ENCODE measurements at regions not wholly inside any gene's neighbourhood (a gene's known extent, or its start where the extent isn't known, plus 50 kb on each side); places are given as distances from the start of the nearest gene placed in this dataset.

- TF ChIP-seq CTCF (IDR thresholded peaks at IDR 0.05) (no peak), POLR2A (IDR thresholded peaks at IDR 0.05; ENCODE audit: low read depth) (no peak), POLR2AphosphoS5 (IDR thresholded peaks at IDR 0.05) (no peak)
Measured at GRCh38 chr2:139686205-139686604, 906.0 kb upstream of the NXPH2 start.

Data from esophagus muscularis mucosa (tissue), 3 donors.